Gastroesophageal sphincter (tissue), 3 donors: ENCODE measurements at regions not wholly inside any gene's neighbourhood (a gene's known extent, or its start where the extent isn't known, plus 50 kb on each side); places are given as distances from the start of the nearest gene placed in this dataset.

Source experiments
- CTCF ChIP-seq, 4 experiments: fragments of 200-600 bp in 2 of 4; fragments of 450-650 bp in 2 of 4; sonication (generic) in 1 of 4; IDR thresholded peaks; one replicate each; pipeline ENCODE4 v1.5.1; 2017 to 2019; ENCODE audit warnings: antibody characterized with exemption in 4 of 4, mild to moderate bottlenecking in 2 of 4, moderate library complexity in 2 of 4
- POLR2A ChIP-seq, 2 donors: fragments of 450-650 bp; IDR thresholded peaks; one replicate each; pipeline ENCODE4 v1.6.1; 2017; ENCODE audit warnings: antibody characterized with exemption in 2 of 2, mild to moderate bottlenecking in 2 of 2, moderate library complexity in 1 of 2

- TF ChIP-seq POLR2A (IDR thresholded peaks at IDR 0.05) (no peak), CTCF (IDR thresholded peaks at IDR 0.05) (no peak)
Measured at GRCh38 chr15:70420086-70420947, 322.6 kb upstream of the TLE3 start.
